CD4-positive, alpha-beta T cell treated with Interleukin-15 for 4 hours (primary cell): ENCODE measurements at regions not wholly inside any gene's neighbourhood (a gene's known extent, or its start where the extent isn't known, plus 50 kb on each side); places are given as distances from the start of the nearest gene placed in this dataset.

ENCODE experiments used
- DNase-seq: peaks from one replicate; pipeline ENCODE4 v3.0.0-alpha.2; 2020; ENCODE audit warnings: low spot score

DNA sequence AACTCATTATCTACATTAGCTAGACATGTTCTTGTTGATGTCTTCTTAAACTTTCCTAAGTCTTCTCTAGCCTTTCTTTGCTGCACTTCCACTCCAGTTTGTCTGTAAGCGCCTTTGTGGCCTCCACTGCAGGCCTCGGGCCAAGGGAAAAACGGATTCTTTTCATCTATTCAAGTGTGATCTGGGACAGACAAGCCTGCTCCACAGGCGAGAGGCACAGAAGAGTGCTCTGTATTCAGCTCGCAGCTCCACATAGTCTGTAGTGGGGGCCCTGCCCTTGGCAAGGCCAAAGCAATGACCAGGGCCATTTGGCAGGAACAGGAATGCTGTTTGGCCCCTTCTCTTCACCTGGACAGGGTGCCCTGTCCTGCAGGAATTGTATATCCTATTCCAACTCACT, 84.1 kb upstream of the BARX2 start:
- no peak for DNase-seq

DNA sequence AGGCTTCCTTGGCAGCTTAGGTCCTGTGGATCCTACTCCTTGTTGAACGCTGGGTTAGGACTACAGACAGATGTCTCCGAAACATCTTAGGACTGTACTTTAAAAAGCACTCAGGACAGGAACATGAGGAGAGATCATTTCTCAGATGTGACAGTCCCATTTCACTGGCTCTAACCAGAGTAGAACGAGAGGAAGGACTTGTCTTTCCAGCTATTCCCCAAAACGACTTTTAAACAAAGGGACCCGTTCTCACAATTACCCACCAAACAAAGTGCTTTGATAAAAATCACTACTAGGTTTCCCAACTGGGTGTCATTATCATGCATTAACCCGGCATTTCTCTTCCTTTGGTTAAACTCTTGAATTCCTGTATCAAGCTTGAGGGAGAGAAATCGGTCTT, 84.7 kb upstream of the BARX2 start:
- DNase-seq, result no peak

GRCh38 chr11:129289350-129290040, 86.2 kb upstream of the BARX2 start:
- DNase-seq, result no peak

- no peak for DNase-seq
These were observed 87.7 kb upstream of the BARX2 start for GRCh38 chr11:129287920-129288319.

DNA sequence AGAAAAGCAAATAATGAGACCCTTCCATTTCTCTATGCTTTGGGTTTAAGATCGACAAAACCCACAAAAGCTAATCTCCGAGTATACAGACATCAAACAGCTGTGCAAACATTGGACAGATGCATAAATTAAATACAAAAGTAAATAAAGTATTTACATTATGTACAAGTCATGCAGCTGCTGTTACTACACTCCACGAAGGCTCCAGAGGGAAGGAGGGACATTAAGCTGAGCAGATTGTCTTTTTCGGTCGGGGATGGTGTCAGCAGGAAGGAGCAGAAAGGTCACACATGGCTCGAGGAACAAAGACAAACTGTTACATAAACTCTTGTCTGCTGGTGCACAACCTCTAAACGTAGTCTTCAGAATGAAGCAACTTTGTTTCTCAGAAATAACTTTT, 88.8 kb upstream of the BARX2 start:
- DNase-seq, result no peak

- no peak for DNase-seq
These were observed 90.3 kb upstream of the BARX2 start for GRCh38 chr11:129285402-129285786.

DNA sequence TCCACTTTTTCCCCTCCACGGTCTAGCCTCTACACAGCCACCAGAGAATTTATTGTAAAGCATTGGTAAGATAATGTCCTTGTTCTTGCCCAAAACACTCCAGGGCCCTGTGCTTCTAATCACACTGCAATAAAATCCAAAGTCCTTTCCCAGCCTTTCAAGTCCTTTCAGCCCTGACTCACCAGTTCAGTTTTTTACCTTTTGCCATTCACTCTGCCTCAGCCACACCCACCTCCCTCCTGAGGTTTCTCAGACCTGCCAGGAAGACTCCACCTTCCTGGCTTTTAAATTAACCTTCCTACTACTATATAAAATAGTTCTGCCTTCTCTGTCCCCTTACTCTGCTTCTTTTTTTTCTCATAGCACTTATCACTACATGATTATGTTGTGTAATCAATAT, 91.0 kb upstream of the ARHGAP32 start:
- DNase-seq, result no peak

- DNase-seq, result no peak
These were observed 90.5 kb upstream of the ARHGAP32 start for GRCh38 chr11:129282634-129283033.

DNA sequence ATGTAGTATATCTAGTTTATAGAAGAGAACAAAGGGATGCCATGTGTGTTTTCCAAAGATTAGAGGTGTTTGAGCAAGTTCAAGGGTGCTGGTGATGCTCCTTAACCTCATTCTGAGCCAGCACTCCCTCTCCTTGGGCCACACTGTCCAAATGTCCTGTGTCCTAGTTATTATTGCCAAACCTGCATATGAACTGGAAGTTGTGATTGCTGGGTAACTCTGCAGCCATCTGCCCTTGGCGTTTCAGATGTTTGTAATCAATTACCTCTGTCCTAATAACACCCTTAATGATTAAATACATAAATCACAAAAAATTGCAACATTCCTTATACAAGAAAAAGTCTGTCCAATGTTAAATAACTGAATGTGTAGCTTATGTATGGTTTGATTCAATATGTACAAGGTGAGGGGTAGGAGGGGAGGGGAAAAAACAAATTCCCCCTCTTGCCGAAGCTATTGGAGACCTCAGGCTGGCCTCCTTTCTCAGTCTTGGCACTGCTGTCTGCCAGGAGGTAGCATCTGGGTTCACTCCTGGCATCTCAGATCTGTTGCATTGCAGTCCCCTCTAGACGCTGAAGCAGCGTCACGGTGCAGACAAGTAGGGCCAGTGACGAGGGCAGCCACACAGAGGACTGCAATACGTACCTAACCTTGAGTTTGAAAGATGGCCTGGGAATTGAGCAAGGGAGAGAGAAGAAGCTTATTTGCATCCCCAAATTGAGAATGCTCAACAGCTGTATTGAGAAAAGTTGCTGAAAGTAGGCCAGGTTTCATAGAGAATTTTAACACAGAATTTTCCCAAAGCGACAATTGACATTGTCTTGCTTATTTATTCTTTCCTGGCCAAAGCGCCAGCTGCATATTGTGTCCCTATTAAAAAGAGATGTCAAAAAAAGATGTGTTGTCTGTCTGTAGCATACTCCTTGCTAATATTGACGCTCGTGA, 89.6 kb upstream of the ARHGAP32 start:
- no peak for DNase-seq

- no peak for DNase-seq
These were observed 88.1 kb upstream of the ARHGAP32 start for GRCh38 chr11:129280027-129280811.

DNA sequence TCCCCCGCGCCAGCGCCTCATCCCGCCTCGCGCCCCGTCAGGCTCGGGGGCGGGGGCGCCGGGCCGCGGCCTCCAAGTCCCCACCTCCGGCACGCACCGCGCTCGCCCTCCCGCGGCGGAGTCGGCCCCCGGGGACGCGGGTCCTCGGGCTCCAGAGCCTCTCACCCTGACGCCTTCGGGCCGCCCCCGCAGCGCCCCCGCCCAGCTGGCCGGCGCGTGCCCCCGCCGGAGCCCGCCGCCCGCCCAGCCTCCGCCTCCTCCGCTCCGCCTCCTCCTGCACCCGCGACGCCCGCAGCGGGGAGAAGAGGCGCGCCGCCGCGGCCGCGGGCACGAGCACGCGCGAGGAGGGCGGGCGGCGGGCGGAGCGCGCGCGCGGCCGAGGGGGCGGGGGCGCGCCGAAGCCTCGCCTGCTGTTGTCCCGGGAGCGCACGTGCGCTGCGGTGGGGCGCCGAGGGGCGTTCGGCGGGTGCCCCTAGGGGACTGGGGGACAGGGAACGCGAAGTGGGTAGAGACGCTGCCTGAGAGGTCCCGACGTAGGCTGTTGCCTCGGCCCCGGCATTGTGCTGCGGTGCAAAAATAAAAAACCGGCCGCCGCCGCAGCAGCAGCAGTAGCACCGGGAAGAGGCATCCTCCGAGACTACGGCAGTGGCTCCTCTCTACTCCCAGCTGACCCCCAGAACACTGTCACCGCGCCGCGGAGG, 87.4 kb upstream of the ARHGAP32 start:
- DNase-seq, result peak; percentile 64

GRCh38 chr11:129278586-129279319, 86.6 kb upstream of the ARHGAP32 start:
- DNase-seq, result no peak

DNA sequence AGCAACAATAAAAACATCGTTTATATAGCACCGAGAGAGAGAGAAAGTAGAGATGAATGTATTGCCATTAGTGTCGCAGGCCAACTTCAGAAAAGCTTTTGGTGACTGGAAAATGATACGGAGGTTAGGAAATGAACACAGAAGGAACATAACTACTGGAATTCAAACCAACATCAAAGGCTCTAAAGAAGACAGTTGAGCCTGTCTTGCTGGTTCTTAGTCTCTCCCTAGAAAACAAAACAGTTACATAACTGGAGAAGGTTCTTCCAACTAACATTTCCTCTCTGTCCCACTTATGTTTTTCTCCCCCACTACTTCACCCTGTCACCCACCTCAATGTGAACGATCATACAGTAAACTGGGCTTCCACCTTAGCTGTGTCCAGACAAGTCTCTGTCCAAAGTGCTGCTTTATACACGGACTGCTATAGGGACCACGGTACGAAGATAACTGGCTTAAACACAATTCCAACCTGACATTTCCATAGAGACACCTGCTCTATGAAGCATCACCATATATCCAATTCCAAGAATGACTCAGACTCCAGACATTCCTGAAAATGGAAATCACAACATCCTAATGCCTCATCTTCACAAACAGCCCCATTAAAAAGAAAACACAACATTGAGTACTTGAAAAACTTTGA, 85.2 kb upstream of the ARHGAP32 start:
- no peak for DNase-seq

DNA sequence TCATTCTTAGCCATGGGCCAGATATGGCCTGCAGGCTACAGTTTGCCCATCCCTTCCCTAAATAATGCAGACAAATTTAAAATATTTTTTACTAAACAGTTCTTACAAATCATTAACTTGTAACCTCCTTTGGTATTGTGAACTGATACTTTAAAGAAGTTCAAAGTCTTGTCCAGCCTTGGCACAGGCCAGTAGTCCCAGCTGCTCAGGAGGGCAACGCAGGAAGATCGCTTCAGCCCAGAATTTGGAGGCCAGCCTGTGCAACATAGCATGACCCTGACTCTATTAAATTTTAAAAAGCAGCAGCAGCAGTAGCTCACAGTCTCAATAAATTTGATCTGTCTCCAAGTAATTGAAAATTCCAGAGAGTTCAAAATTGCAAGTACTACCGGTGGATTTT, 83.7 kb upstream of the ARHGAP32 start:
- no peak for DNase-seq

GRCh38 chr11:129273944-129274711, 82.0 kb upstream of the ARHGAP32 start:
- no peak for DNase-seq

DNA sequence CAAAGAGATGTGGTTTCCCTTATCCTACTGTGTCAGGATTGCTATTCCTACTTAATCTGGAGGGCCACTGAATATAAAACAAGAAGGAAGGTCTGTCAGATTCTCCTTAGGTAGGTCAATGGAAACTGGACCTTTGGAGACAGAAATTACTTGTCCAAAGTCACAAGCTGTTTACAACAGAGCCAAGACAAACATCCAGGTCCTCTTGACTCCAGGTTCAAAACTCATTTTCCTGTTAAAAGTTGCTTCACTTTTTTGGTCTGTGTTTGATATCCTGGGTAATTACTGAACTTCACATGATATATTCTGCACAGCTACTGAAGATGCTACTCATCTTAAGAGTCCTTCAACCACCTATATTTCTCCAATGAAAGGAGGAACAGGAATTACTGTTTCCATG, 81.2 kb upstream of the ARHGAP32 start:
- DNase-seq, result no peak

DNA sequence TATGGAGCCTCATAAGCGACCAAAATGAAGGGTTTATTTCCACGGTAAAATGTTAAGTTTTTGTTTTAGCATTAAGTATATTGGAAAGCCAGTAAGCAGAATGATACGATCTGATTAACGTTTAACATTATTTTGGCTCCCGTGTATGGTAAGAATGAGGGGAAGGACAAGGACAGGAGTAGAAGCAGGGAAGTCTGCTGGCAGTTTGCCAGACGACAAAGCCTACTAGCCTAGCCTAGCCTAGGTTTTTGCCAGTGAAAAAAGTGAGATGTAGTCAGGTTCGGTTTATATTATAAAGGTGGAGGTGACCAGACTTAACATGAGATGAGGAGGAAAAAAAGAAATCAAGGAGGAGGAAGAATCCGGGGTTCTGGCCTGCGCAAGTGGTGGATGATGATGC, 78.9 kb upstream of the ARHGAP32 start:
- no peak for DNase-seq

DNA sequence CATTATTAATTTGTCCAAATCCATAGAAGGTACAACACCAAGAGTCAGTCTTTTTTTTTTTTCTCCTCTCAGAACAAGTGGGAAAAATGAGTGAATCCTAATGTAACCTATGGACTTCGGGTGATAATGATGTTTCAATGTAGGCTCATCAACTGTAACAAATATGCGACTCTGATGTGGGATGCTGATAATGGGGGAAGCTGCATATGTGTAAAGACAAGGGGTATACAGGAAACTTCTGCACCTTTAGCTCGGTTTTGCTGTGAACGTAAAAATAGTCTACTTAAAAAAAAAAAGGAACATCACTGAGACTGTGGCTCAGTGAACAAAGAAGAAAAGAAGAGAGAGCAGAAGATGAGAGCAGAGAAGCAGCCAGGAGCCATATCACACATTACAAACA, 78.3 kb upstream of the ARHGAP32 start:
- no peak for DNase-seq

- DNase-seq, result no peak
These were observed 76.2 kb upstream of the ARHGAP32 start for GRCh38 chr11:129268371-129268770.

DNA sequence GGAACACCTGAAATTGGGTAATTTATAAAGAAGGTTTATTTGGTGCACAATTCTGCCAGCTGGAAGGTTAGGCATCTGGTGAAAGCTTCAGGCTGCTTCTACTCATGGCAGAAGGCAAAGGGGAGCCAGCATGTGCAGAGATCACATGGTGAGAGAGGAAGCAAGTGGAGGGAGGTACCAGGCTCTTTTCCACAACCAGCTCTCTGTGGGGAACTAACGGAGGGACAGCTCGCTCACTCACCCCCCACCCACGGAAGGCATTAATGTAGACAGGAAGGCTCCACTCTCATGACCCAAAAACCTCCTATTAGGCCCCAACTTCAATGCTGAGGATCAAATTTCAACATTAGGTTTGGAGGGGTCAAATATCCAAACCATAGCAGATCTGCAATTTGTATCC, 75.6 kb upstream of the ARHGAP32 start:
- no peak for DNase-seq
